ENCODE measurements at regions not wholly inside any gene's neighbourhood (a gene's known extent, or its start where the extent isn't known, plus 50 kb on each side); places are given as distances from the start of the nearest gene placed in this dataset.

DNA sequence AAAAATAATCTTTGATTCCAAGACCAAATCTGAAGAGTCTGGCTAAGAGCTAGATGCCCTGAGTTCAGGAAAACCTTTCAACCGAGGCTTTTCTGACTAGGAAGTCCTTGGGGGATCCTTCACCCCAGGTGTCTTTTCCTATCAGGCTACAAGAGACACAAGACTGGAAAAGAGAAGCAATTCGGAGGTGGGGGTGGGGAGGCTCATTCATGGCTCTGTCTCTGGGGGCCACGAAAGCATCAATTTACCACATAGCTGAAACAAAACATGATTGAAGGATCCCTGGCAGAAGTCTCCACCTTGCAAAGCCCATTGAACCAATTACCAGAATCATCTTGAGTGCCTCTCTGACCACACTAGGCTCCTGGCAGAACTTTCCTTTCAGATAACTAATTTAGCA, 239.8 kb upstream of the SALL1 start:
- Mint-ChIP-seq H3K4me3 (no peak overlapping the region), H3K9me3 (peaks cover 5% of the 10 kb centered on the region; the same call in 1 of the 2 replicates), H3K4me1 (ENCODE audit: low read depth) (peaks cover 22% of the 10 kb centered on the region), H3K36me3 (ENCODE audit: low read depth) (no peaks in the 10 kb centered on the region), H3K27ac (no peak overlapping the region), H3K27me3 (ENCODE audit: insufficient read depth) (no peaks in the 10 kb centered on the region; the same call in 1 of the 2 replicates)
- TF ChIP-seq, protein P1, sequence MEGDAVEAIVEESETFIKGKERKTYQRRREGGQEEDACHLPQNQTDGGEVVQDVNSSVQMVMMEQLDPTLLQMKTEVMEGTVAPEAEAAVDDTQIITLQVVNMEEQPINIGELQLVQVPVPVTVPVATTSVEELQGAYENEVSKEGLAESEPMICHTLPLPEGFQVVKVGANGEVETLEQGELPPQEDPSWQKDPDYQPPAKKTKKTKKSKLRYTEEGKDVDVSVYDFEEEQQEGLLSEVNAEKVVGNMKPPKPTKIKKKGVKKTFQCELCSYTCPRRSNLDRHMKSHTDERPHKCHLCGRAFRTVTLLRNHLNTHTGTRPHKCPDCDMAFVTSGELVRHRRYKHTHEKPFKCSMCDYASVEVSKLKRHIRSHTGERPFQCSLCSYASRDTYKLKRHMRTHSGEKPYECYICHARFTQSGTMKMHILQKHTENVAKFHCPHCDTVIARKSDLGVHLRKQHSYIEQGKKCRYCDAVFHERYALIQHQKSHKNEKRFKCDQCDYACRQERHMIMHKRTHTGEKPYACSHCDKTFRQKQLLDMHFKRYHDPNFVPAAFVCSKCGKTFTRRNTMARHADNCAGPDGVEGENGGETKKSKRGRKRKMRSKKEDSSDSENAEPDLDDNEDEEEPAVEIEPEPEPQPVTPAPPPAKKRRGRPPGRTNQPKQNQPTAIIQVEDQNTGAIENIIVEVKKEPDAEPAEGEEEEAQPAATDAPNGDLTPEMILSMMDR (IDR thresholded peaks at IDR 0.05), result no peak
- no peak for DNase-seq

DNA sequence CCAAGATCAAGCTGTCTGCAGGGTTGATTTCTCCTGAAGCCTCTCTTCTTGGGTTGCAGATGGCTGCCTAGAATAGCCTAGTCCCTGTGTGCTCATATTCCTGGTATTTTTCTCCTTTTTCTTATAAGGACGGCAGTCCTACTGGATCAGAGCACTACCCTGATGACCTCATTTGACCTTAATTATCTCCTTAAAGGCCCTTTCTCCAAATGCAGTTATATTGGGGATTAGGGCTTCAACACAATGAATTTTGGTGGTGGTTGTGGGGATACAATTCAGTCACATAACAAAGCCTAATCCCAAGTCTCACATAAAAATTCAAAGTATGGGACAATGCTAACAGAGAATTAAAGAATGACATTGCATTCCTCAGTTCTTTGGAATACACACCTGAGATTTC, 238.8 kb upstream of the SALL1 start:
- no peaks in the 10 kb centered on the region for H3K36me3 Mint-ChIP-seq (ENCODE audit: low read depth)
- no peak for DNase-seq
- H3K9me3 Mint-ChIP-seq, result peaks cover 5% of the 10 kb centered on the region; the same call in 1 of the 2 replicates
- TF ChIP-seq, protein P1 (IDR thresholded peaks at IDR 0.05), result no peak
- H3K4me1 Mint-ChIP-seq (ENCODE audit: low read depth), result peaks cover 22% of the 10 kb centered on the region
- H3K27me3 Mint-ChIP-seq (ENCODE audit: insufficient read depth), result no peaks in the 10 kb centered on the region; the same call in 1 of the 2 replicates
- H3K4me3 Mint-ChIP-seq, result no peak overlapping the region
- H3K27ac Mint-ChIP-seq, result no peak overlapping the region

DNA sequence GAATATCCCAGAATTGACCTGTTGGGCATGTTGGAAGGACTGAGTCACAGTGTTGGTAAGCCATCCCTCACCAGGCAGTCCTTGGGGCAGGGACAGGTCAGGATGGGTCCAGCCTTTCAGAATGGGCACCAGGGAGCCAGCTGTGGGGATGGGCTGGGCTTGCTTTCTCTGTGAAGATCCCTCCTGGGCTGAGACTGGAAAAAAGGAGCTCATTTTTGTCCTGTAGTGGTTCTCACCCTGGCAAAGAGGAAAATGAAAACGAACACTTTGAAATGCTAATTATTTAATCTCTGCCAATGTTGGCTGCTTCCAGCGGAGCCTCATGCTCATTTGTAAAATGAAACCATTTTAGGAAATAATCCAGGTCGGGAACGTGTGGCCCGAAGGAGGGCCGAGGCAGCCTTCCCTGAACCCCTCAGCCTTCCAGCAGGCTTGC, 237.5 kb upstream of the SALL1 start:
- Mint-ChIP-seq H3K4me3 (no peak overlapping the region), H3K4me1 (ENCODE audit: low read depth) (peaks cover 16% of the 10 kb centered on the region), H3K9me3 (peaks cover 5% of the 10 kb centered on the region; the same call in 1 of the 2 replicates), H3K27me3 (ENCODE audit: insufficient read depth) (no peaks in the 10 kb centered on the region; the same call in 1 of the 2 replicates), H3K36me3 (ENCODE audit: low read depth) (no peaks in the 10 kb centered on the region), H3K27ac (no peak overlapping the region)
- no peak for DNase-seq
- TF ChIP-seq, protein P1 (IDR thresholded peaks at IDR 0.05), result no peak

DNA sequence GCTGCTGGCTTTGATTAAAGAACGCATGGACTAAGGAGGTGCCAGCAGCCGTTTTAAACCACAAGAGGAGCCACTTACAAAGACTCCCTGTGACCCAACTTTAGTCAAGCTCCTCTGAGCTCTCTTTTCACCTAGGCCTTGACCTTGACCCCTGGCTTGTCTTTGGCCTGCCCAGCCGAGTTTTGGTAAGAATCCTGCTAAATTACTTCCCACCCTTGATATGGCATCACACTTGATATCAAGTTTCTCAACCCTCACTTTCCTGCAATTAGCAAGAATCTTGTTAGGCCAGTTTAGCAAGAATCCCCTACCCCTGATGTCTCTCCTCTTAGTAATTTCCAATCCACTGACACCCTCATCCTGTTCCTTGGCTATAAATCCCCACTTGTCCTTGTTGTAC, 232.8 kb upstream of the SALL1 start:
- H3K4me3 Mint-ChIP-seq, result no peak overlapping the region

DNA sequence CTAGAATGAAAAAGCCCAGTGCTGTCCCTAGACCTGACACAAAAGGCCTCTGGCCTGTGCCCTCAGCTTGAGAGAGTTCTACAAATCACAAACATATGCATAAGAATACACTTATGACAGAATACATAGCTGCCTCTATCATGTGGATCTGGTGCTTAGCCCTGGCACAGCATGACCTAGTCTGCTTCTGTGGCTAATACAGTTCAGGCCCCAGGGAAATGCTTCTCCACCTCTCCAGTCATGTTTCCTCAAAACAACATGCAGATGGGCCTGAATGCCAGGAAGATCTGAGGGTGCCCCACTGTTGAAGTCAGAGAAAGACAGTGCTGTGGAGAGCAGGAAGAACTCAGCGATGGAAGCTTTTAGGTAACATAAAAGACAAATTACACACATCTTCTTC, 231.9 kb upstream of the SALL1 start:
- Mint-ChIP-seq H3K27me3 (ENCODE audit: insufficient read depth) (peaks cover 2% of the 10 kb centered on the region), H3K4me1 (ENCODE audit: low read depth) (no peaks in the 10 kb centered on the region), H3K36me3 (ENCODE audit: low read depth) (no peaks in the 10 kb centered on the region), H3K27ac (no peak overlapping the region), H3K9me3 (no peaks in the 10 kb centered on the region), H3K4me3 (no peak overlapping the region)
- DNase-seq, result no peak
- TF ChIP-seq, protein P1 (IDR thresholded peaks at IDR 0.05), result no peak

More for the DNA sequence above, 232.8 kb upstream of the SALL1 start:
- TF ChIP-seq, protein P1 (IDR thresholded peaks at IDR 0.05), result no peak
- DNase-seq, result no peak
- H3K27ac Mint-ChIP-seq, result no peak overlapping the region
- H3K4me1 Mint-ChIP-seq (ENCODE audit: low read depth), result no peaks in the 10 kb centered on the region
- H3K27me3 Mint-ChIP-seq (ENCODE audit: insufficient read depth), result peaks cover 2% of the 10 kb centered on the region
- no peaks in the 10 kb centered on the region for H3K36me3 Mint-ChIP-seq (ENCODE audit: low read depth)
- peaks cover 1% of the 10 kb centered on the region; the same call in 1 of the 2 replicates for H3K9me3 Mint-ChIP-seq

DNA sequence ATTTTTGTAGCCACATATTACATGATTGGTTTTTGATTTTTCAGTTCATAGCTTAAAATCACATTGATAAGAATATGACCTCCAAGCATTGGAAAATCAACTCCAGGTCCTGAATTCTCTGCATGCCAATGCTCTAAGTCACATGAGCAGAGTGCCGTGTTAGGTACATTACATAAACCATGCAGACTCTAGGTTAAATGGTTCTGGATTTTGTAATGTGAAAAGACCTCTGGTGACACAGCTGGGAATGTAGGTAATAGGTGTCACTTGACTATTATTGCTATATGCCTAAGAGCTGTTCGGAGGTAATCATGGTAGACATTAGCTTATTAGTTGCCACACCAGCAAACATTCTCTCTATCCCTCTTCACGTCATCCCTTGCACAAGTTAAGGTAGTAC, 231.1 kb upstream of the SALL1 start:
- TF ChIP-seq, protein P1 (IDR thresholded peaks at IDR 0.05), result no peak
- peaks cover 6% of the 10 kb centered on the region for H3K27me3 Mint-ChIP-seq (ENCODE audit: insufficient read depth)

More for the DNA sequence above, 231.1 kb upstream of the SALL1 start:
- Mint-ChIP-seq H3K36me3 (ENCODE audit: low read depth) (no peaks in the 10 kb centered on the region), H3K9me3 (no peaks in the 10 kb centered on the region), H3K4me1 (ENCODE audit: low read depth) (no peaks in the 10 kb centered on the region), H3K4me3 (no peak overlapping the region), H3K27ac (no peak overlapping the region)
- DNase-seq, result no peak

Measured in HFFc6 (cell line).